ENCODE measurements at regions not wholly inside any gene's neighbourhood (a gene's known extent, or its start where the extent isn't known, plus 50 kb on each side); places are given as distances from the start of the nearest gene placed in this dataset.
"Not testable (repeated sequence)": the region's sequence is repeated elsewhere in the genome, so short reads cannot be mapped to it uniquely, and the experiment has no call there.

DNA sequence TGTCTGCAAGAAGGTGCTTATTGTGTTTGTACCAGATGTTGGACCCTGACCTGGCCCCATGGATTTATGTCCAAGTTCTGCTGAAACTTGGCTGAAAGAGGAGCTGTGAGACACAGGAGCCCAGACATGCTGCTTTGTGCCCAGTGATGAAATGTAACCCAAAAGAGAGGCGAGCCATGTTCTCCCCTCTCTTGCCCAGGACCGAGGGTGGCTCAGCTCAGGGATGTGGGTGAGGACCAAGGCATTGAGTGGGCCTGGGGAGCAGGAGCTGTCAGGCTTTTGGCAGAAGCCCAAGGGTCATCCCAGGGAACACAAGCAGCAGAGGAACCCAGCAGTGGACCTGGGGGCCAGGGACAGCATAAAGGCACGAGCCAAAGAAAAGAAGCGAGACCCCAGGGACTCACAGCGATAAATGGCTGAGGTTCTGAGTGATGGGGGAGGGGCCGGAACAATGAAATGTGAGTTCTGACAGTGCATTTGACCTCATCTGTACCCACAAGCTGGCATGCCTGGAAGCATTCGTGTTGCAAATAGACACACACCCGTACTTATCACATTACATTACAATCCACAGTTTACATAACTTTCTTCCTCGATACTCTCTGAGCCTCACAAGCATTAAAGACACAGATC is 363.4 kb upstream of the JARID2 start:
- Histone ChIP-seq H3K4me3 (ENCODE audit: low read length) (no peak overlapping the region), H3K36me3 (ENCODE audit: control insufficient read depth, low read depth, low read length) (no peaks in the 10 kb centered on the region), H3K27ac (ENCODE audit: low read length) (no peak overlapping the region), H3K9me3 (ENCODE audit: control insufficient read depth, low read depth, low read length) (no peaks in the 10 kb centered on the region), H3K4me1 (ENCODE audit: control insufficient read depth, low read depth, low read length) (peaks cover 33% of the 10 kb centered on the region), H3K27me3 (ENCODE audit: control insufficient read depth, insufficient read depth, low read length) (no peaks in the 10 kb centered on the region), H3K9ac (ENCODE audit: low read length) (no peak overlapping the region)

DNA sequence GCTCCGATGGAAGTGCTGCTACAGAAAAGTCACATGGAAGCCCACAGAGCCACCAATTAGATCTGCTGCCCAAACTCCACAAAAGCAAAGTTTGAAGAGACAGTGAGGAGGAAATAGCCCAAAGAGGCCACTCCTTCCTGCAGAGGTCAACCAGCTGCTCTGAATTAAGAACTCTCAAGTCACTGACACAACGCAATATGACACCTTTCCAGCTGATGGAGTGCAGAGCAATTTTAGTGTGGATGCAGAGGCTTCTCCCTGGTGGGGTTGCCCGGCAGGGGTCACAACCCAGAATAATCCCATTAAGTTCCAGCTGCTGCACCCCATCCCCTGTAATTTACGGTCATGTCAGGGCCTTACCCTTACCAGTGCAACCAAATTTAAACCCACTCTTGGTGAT is 361.9 kb upstream of the JARID2 start:
- no peaks in the 10 kb centered on the region for H3K27me3 ChIP-seq (ENCODE audit: control insufficient read depth, insufficient read depth, low read length)
- no peak overlapping the region for H3K27ac ChIP-seq (ENCODE audit: low read length)
- no peaks in the 10 kb centered on the region for H3K36me3 ChIP-seq (ENCODE audit: control insufficient read depth, low read depth, low read length)
- no peaks in the 10 kb centered on the region for H3K9me3 ChIP-seq (ENCODE audit: control insufficient read depth, low read depth, low read length)
- H3K4me3 ChIP-seq (ENCODE audit: low read length): no peak overlapping the region
- no peak overlapping the region for H3K9ac ChIP-seq (ENCODE audit: low read length)
- H3K4me1 ChIP-seq (ENCODE audit: control insufficient read depth, low read depth, low read length): peaks cover 32% of the 10 kb centered on the region

GRCh38 chr6:14885498-14885897 is 360.4 kb upstream of the JARID2 start:
- Histone ChIP-seq H3K4me3 (ENCODE audit: low read length) (no peak overlapping the region), H3K36me3 (ENCODE audit: control insufficient read depth, low read depth, low read length) (no peaks in the 10 kb centered on the region), H3K27ac (ENCODE audit: low read length) (no peak overlapping the region), H3K27me3 (ENCODE audit: control insufficient read depth, insufficient read depth, low read length) (no peaks in the 10 kb centered on the region), H3K9me3 (ENCODE audit: control insufficient read depth, low read depth, low read length) (no peaks in the 10 kb centered on the region), H3K4me1 (ENCODE audit: control insufficient read depth, low read depth, low read length) (peaks cover 26% of the 10 kb centered on the region), H3K9ac (ENCODE audit: low read length) (no peak overlapping the region)

- Histone ChIP-seq H3K9me3 (ENCODE audit: control insufficient read depth, low read depth, low read length) (no peaks in the 10 kb centered on the region), H3K27ac (ENCODE audit: low read length) (no peak overlapping the region), H3K36me3 (ENCODE audit: control insufficient read depth, low read depth, low read length) (no peaks in the 10 kb centered on the region), H3K4me3 (ENCODE audit: low read length) (no peak overlapping the region), H3K4me1 (ENCODE audit: control insufficient read depth, low read depth, low read length) (peaks cover 19% of the 10 kb centered on the region), H3K27me3 (ENCODE audit: control insufficient read depth, insufficient read depth, low read length) (no peaks in the 10 kb centered on the region), H3K9ac (ENCODE audit: low read length) (no peak overlapping the region)
Observed at GRCh38 chr6:14887181-14887580, 358.7 kb upstream of the JARID2 start.

GRCh38 chr6:14887986-14888574 is 357.8 kb upstream of the JARID2 start:
- no peak overlapping the region for H3K9ac ChIP-seq (ENCODE audit: low read length)
- peaks cover 10% of the 10 kb centered on the region for H3K4me1 ChIP-seq (ENCODE audit: control insufficient read depth, low read depth, low read length)
- H3K27me3 ChIP-seq (ENCODE audit: control insufficient read depth, insufficient read depth, low read length): no peaks in the 10 kb centered on the region
- H3K9me3 ChIP-seq (ENCODE audit: control insufficient read depth, low read depth, low read length): no peaks in the 10 kb centered on the region
- H3K27ac ChIP-seq (ENCODE audit: low read length): no peak overlapping the region
- no peaks in the 10 kb centered on the region for H3K36me3 ChIP-seq (ENCODE audit: control insufficient read depth, low read depth, low read length)
- H3K4me3 ChIP-seq (ENCODE audit: low read length): no peak overlapping the region

GRCh38 chr6:14888575-14889000 is 357.3 kb upstream of the JARID2 start:
- H3K36me3 ChIP-seq (ENCODE audit: control insufficient read depth, low read depth, low read length): no peaks in the 10 kb centered on the region
- no peak overlapping the region for H3K9ac ChIP-seq (ENCODE audit: low read length)
- H3K27ac ChIP-seq (ENCODE audit: low read length): no peak overlapping the region
- no peaks in the 10 kb centered on the region for H3K27me3 ChIP-seq (ENCODE audit: control insufficient read depth, insufficient read depth, low read length)
- H3K4me1 ChIP-seq (ENCODE audit: control insufficient read depth, low read depth, low read length): peaks cover 10% of the 10 kb centered on the region
- no peaks in the 10 kb centered on the region for H3K9me3 ChIP-seq (ENCODE audit: control insufficient read depth, low read depth, low read length)
- no peak overlapping the region for H3K4me3 ChIP-seq (ENCODE audit: low read length)

DNA sequence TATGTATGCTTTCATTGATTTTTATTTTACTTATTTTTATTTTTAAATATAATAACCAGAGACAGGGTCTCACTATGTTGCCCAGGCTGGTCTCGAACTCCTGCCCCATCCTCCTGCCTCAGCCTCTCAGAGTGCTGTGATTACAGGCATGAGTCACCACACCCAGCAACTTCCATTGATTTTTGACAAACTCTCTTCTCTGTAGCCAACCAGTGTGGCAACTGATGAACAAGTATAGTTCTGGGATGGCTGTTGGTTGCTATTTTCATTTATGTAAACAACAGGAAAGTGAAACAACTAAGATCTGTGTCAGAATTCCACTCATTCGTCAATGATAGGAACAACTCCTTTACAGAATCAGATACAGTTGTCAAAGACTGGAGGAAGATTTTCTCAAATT is 356.7 kb upstream of the JARID2 start:
- no peak overlapping the region for H3K27ac ChIP-seq (ENCODE audit: low read length)
- H3K9me3 ChIP-seq (ENCODE audit: control insufficient read depth, low read depth, low read length): no peaks in the 10 kb centered on the region
- peaks cover 4% of the 10 kb centered on the region for H3K4me1 ChIP-seq (ENCODE audit: control insufficient read depth, low read depth, low read length)
- no peaks in the 10 kb centered on the region for H3K36me3 ChIP-seq (ENCODE audit: control insufficient read depth, low read depth, low read length)
- no peaks in the 10 kb centered on the region for H3K27me3 ChIP-seq (ENCODE audit: control insufficient read depth, insufficient read depth, low read length)
- no peak overlapping the region for H3K9ac ChIP-seq (ENCODE audit: low read length)
- no peak overlapping the region for H3K4me3 ChIP-seq (ENCODE audit: low read length)

GRCh38 chr6:14889611-14890593 is 356.0 kb upstream of the JARID2 start:
- no peaks in the 10 kb centered on the region for H3K9me3 ChIP-seq (ENCODE audit: control insufficient read depth, low read depth, low read length)
- no peak overlapping the region for H3K4me3 ChIP-seq (ENCODE audit: low read length)
- no peaks in the 10 kb centered on the region for H3K27me3 ChIP-seq (ENCODE audit: control insufficient read depth, insufficient read depth, low read length)
- no peak overlapping the region for H3K27ac ChIP-seq (ENCODE audit: low read length)
- H3K36me3 ChIP-seq (ENCODE audit: control insufficient read depth, low read depth, low read length): no peaks in the 10 kb centered on the region
- no peak overlapping the region for H3K9ac ChIP-seq (ENCODE audit: low read length)
- H3K4me1 ChIP-seq (ENCODE audit: control insufficient read depth, low read depth, low read length): no peaks in the 10 kb centered on the region

GRCh38 chr6:14891820-14892375 is 354.0 kb upstream of the JARID2 start:
- H3K9ac ChIP-seq (ENCODE audit: low read length); H3K27ac ChIP-seq (ENCODE audit: low read length); H3K4me3 ChIP-seq (ENCODE audit: low read length); H3K27me3 ChIP-seq (ENCODE audit: control insufficient read depth, insufficient read depth, low read length); H3K9me3 ChIP-seq (ENCODE audit: control insufficient read depth, low read depth, low read length); H3K36me3 ChIP-seq (ENCODE audit: control insufficient read depth, low read depth, low read length); H3K4me1 ChIP-seq (ENCODE audit: control insufficient read depth, low read depth, low read length): not testable (repeated sequence)

GRCh38 chr6:14894105-14894504 is 351.8 kb upstream of the JARID2 start:
- Histone ChIP-seq H3K9me3 (ENCODE audit: control insufficient read depth, low read depth, low read length) (no peaks in the 10 kb centered on the region), H3K9ac (ENCODE audit: low read length) (no peak overlapping the region), H3K4me1 (ENCODE audit: control insufficient read depth, low read depth, low read length) (no peaks in the 10 kb centered on the region), H3K27ac (ENCODE audit: low read length) (no peak overlapping the region), H3K4me3 (ENCODE audit: low read length) (no peak overlapping the region), H3K27me3 (ENCODE audit: control insufficient read depth, insufficient read depth, low read length) (no peaks in the 10 kb centered on the region), H3K36me3 (ENCODE audit: control insufficient read depth, low read depth, low read length) (no peaks in the 10 kb centered on the region)

GRCh38 chr6:14896475-14896874 is 349.4 kb upstream of the JARID2 start:
- no peak overlapping the region for H3K4me3 ChIP-seq (ENCODE audit: low read length)
- no peak overlapping the region for H3K9ac ChIP-seq (ENCODE audit: low read length)
- no peaks in the 10 kb centered on the region for H3K9me3 ChIP-seq (ENCODE audit: control insufficient read depth, low read depth, low read length)
- H3K36me3 ChIP-seq (ENCODE audit: control insufficient read depth, low read depth, low read length): no peaks in the 10 kb centered on the region
- no peaks in the 10 kb centered on the region for H3K27me3 ChIP-seq (ENCODE audit: control insufficient read depth, insufficient read depth, low read length)
- H3K4me1 ChIP-seq (ENCODE audit: control insufficient read depth, low read depth, low read length): no peaks in the 10 kb centered on the region
- H3K27ac ChIP-seq (ENCODE audit: low read length): no peak overlapping the region

Measured in iPS-18a (cell line).